OCI-LY1 (cell line): ENCODE measurements at regions not wholly inside any gene's neighbourhood (a gene's known extent, or its start where the extent isn't known, plus 50 kb on each side); places are given as distances from the start of the nearest gene placed in this dataset.

ENCODE experiments used
- H2AFZ ChIP-seq: fragments of 200-600 bp; sonication (generic), shearing (Covaris generic); 2 replicates; pipeline ENCODE4 v1.6.0; 2014; ENCODE audit warnings: antibody characterized with exemption, mild to moderate bottlenecking, low read length
- H3F3A ChIP-seq: fragments of 200-600 bp; sonication (generic), shearing (Covaris generic); 2 replicates; pipeline ENCODE4 v1.6.0; 2014; ENCODE audit warnings: mild to moderate bottlenecking, antibody characterized with exemption, low read length, moderate library complexity; ENCODE audit not compliant: insufficient read depth
- H3K27ac ChIP-seq: fragments of 200-600 bp; sonication (generic); 2 replicates; pipeline ENCODE4 v1.5.1; 2014; ENCODE audit warnings: low read length, mixed run types, mild to moderate bottlenecking, low read depth; ENCODE audit not compliant: poor library complexity, severe bottlenecking
- H3K27me3 ChIP-seq: fragments of 200-600 bp; sonication (generic); 2 replicates; pipeline ENCODE4 v1.6.0; 2014; ENCODE audit warnings: antibody characterized with exemption, mild to moderate bottlenecking, low read length, moderate library complexity; ENCODE audit not compliant: insufficient read depth
- H3K36me3 ChIP-seq: fragments of 200-600 bp; sonication (generic); 2 replicates; pipeline ENCODE4 v1.6.1; 2014; ENCODE audit warnings: mild to moderate bottlenecking, antibody characterized with exemption, low read length, moderate library complexity, mixed read lengths; ENCODE audit not compliant: insufficient read depth
- H3K4me1 ChIP-seq: fragments of 200-600 bp; sonication (generic); 2 replicates; pipeline ENCODE4 v1.5.1; 2014; ENCODE audit warnings: mild to moderate bottlenecking, low read length, moderate library complexity; ENCODE audit not compliant: insufficient read depth, severe bottlenecking
- H3K4me2 ChIP-seq: fragments of 200-600 bp; sonication (generic), shearing (Covaris generic); 2 replicates; pipeline ENCODE4 v1.6.1; 2014; ENCODE audit warnings: low read length
- H3K4me3 ChIP-seq: fragments of 200-600 bp; sonication (generic); 2 replicates; pipeline ENCODE4 v1.5.1; 2014; ENCODE audit warnings: low read length, low read depth, mild to moderate bottlenecking, mixed read lengths; ENCODE audit not compliant: poor library complexity, severe bottlenecking
- H3K79me2 ChIP-seq: fragments of 200-600 bp; shearing (Covaris generic); 2 replicates; pipeline ENCODE4 v1.6.1; 2016; ENCODE audit warnings: mixed run types, low read length, mixed read lengths; ENCODE audit not compliant: insufficient read depth
- H3K9ac ChIP-seq: fragments of 200-600 bp; sonication (generic), shearing (Covaris generic); 2 replicates; pipeline ENCODE4 v1.6.1; 2014; ENCODE audit warnings: mild to moderate bottlenecking, low read length, mixed read lengths
- H3K9me2 ChIP-seq: fragments of 200-600 bp; sonication (generic), shearing (Covaris generic); 2 replicates; pipeline ENCODE4 v1.6.1; 2014; ENCODE audit warnings: low read depth, mild to moderate bottlenecking, low read length, mixed read lengths
- H3K9me3 ChIP-seq: fragments of 200-600 bp; shearing (Covaris generic); 2 replicates; pipeline ENCODE4 v1.6.1; 2014; ENCODE audit warnings: low read length, mixed read lengths
- H4K20me1 ChIP-seq: fragments of 200-600 bp; sonication (generic), shearing (Covaris generic); 2 replicates; pipeline ENCODE4 v1.6.0; 2016; ENCODE audit warnings: mild to moderate bottlenecking, low read length; ENCODE audit not compliant: insufficient read depth
- EZH2 ChIP-seq: fragments of 200-600 bp; sonication (generic), shearing (Covaris generic); IDR thresholded peaks from 2 replicates; pipeline ENCODE4 v1.8.0; 2017; ENCODE audit warnings: borderline replicate concordance, mixed run types, mild to moderate bottlenecking, antibody characterized with exemption, low read length, moderate library complexity, mixed read lengths
- TF ChIP-seq, protein P1 (sequence below): fragments of 200-600 bp; sonication (generic), shearing (Covaris generic); IDR thresholded peaks from 2 replicates; pipeline ENCODE4 v1.5.1; 2017; ENCODE audit warnings: mild to moderate bottlenecking, antibody characterized with exemption, low read length, moderate library complexity, mixed read lengths

DNA sequence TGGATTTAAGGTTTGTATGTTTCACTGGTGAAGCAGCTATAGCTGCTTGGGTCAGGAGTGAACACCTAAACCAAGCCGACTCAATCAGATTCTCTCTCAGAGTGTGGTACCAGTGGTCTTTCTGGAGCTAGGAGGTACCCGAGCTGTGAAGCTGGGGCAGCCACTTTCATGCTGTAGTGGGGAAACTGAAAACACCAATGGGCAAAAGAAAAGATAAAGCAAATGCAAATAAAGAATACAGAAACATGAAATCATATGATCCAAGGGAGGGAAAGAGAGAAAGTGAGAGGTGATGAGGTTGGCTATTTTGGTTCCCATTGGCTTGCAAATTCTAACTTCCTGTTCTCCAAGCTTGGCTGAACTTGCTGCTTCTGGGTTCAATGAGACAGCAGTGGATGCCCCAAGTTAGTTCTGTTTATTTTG, 212.3 kb upstream of the CFAP20DC start:
- Histone ChIP-seq H3K9ac (no peak overlapping the region), H2AFZ (no peak overlapping the region), H3K9me2 (no peaks in the 10 kb centered on the region), H3K4me2 (no peak overlapping the region), H3K79me2 (no peaks in the 10 kb centered on the region), H4K20me1 (no peaks in the 10 kb centered on the region), H3K4me1 (no peaks in the 10 kb centered on the region), H3K4me3 (no peak overlapping the region), H3K27me3 (no peaks in the 10 kb centered on the region), H3K27ac (no peak overlapping the region), H3F3A (no peaks in the 10 kb centered on the region), H3K36me3 (no peaks in the 10 kb centered on the region), H3K9me3 (no peaks in the 10 kb centered on the region)
- TF ChIP-seq EZH2 = no peak
- TF ChIP-seq, protein P1, sequence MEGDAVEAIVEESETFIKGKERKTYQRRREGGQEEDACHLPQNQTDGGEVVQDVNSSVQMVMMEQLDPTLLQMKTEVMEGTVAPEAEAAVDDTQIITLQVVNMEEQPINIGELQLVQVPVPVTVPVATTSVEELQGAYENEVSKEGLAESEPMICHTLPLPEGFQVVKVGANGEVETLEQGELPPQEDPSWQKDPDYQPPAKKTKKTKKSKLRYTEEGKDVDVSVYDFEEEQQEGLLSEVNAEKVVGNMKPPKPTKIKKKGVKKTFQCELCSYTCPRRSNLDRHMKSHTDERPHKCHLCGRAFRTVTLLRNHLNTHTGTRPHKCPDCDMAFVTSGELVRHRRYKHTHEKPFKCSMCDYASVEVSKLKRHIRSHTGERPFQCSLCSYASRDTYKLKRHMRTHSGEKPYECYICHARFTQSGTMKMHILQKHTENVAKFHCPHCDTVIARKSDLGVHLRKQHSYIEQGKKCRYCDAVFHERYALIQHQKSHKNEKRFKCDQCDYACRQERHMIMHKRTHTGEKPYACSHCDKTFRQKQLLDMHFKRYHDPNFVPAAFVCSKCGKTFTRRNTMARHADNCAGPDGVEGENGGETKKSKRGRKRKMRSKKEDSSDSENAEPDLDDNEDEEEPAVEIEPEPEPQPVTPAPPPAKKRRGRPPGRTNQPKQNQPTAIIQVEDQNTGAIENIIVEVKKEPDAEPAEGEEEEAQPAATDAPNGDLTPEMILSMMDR = no peak

DNA sequence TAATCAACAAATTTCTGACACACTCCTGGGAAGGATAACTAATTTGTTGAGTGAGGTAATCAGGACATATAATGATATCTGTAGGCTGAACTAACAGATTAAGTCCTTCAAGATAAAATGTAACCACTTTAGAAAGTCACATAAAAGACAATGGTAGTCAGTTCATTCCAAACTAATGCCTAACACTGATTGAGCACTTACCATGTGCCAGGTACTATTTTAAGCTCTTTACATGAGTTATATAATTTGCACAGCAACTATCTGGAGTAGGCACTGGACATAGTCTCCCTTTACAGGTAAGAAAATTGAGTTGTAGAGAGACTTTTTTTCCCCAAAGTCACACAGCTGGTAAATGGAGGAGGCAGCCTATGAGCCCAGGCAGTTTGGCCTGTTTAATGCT, 211.2 kb upstream of the CFAP20DC start:
- Histone ChIP-seq H3F3A (no peaks in the 10 kb centered on the region), H3K9me3 (no peaks in the 10 kb centered on the region), H2AFZ (no peak overlapping the region), H3K36me3 (no peaks in the 10 kb centered on the region), H3K9ac (no peak overlapping the region), H3K4me3 (no peak overlapping the region), H4K20me1 (no peaks in the 10 kb centered on the region), H3K27me3 (no peaks in the 10 kb centered on the region), H3K4me1 (no peaks in the 10 kb centered on the region), H3K27ac (no peak overlapping the region), H3K79me2 (no peaks in the 10 kb centered on the region), H3K9me2 (no peaks in the 10 kb centered on the region), H3K4me2 (no peak overlapping the region)
- no peak for TF ChIP-seq EZH2
- TF ChIP-seq, protein P1 = no peak

GRCh38 chr3:59258550-59259260, 208.9 kb upstream of the CFAP20DC start:
- Histone ChIP-seq H3K79me2 (no peaks in the 10 kb centered on the region), H3K27ac (no peak overlapping the region), H3K4me1 (no peaks in the 10 kb centered on the region), H3K9me3 (no peaks in the 10 kb centered on the region), H2AFZ (no peak overlapping the region), H3K36me3 (no peaks in the 10 kb centered on the region), H3K9ac (no peak overlapping the region), H3K4me3 (no peak overlapping the region), H3K9me2 (no peaks in the 10 kb centered on the region), H3K27me3 (no peaks in the 10 kb centered on the region), H3K4me2 (no peak overlapping the region), H3F3A (no peaks in the 10 kb centered on the region), H4K20me1 (no peaks in the 10 kb centered on the region)
- TF ChIP-seq, protein P1 = no peak
- no peak for TF ChIP-seq EZH2
